HK-2 (cell line): ENCODE measurements at regions not wholly inside any gene's neighbourhood (a gene's known extent, or its start where the extent isn't known, plus 50 kb on each side); places are given as distances from the start of the nearest gene placed in this dataset.

Source experiments
- DNase-seq: peaks from one replicate; pipeline ENCODE4 v3.0.0-alpha.2; 2018; ENCODE audit not compliant: unreplicated experiment

DNA sequence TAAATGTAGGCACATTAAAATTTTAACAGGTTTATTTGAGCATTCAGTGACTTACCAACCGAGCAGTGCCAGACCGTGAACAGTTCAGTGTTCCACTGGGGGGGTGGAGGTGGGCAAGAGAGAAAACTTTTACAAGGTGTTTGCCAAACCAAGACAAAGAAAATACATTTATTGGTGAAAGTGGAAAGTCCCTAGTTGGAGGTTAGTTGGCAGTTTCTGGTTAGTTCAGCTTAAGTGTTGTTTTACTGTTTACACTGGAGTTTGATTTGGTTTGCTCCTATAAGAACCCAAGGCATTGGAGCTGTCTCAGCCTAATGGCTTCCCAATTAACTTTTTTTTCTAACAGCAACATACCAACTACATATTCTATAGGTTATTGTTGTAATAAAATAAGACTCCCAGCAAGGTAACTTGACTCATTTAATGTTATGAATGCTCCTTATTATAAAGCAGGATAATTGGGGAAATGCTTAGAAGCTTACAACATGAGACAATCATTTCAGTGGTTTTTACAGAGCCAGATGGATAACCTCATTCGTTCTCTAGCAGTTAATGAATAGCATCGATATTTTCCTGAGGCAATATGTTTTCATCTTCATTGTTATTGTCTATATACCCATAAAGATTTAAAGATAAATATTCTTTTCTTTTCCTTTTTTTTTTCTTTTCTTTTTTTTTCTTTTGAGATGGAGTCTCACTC, 115.8 kb downstream of the ETNK1 start:
- no peak for DNase-seq

- no peak for DNase-seq
These were observed 118.7 kb downstream of the ETNK1 start for GRCh38 chr12:22743700-22744099.

DNA sequence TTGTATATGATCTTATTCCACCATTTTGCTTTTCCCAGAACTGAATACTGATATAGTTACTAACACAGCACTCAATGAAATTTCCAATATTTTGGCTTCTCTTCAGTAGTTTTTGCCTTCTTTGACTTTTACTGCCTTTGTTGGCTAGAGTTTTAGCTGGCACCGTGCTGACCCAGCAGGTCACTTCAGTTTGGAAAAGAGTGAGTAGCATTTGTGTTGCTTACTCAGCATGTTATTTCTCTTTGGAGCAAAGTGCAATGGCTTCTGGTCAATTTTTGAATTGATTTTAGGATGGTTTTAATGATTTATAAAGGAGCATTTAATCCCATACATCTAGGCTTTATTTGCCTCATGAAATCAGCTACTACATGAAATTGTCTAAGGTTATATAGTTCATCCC, 119.2 kb downstream of the ETNK1 start:
- no peak for DNase-seq

DNA sequence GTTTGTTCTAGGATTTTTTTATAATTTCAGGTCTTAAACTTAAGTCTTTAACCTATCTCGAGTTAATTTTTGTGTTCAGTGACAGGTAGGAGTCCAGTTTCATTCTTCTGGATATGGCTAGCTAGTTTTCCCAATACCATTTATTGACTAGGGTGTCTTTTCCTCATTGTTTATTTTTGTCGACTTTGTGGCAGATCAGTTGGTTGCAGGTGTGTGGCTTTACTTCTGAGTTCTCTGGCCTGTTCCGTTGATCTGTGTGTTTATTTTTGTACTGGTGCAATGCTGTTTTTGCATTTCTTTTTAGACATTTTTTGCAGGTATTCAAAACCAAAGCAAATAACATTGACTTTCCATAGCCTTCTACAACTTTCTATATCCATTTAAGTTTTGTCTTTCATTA, 121.7 kb downstream of the ETNK1 start:
- no peak for DNase-seq

DNA sequence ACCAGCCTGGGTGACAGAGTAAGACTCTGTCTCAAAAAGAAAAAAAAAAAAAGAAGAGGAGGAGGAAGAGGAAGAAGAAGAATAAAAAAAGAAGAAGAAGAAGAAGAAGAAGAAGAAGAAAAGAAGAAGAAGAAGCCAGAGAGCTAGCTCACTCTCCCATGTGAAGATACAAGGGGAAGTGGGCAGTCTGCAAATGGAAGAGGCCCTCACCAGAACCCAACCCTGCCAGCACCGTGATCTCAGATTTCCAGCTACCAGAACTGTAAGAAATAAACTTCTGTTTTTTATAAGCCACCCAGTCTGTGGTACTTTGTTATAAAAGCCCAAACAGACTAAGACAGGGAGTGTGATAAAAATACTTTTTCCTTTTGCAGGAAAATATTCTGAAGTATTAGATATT, 130.7 kb downstream of the ETNK1 start:
- DNase-seq = no peak

- no peak for DNase-seq
These were observed 135.1 kb downstream of the ETNK1 start for GRCh38 chr12:22759769-22760674.

DNA sequence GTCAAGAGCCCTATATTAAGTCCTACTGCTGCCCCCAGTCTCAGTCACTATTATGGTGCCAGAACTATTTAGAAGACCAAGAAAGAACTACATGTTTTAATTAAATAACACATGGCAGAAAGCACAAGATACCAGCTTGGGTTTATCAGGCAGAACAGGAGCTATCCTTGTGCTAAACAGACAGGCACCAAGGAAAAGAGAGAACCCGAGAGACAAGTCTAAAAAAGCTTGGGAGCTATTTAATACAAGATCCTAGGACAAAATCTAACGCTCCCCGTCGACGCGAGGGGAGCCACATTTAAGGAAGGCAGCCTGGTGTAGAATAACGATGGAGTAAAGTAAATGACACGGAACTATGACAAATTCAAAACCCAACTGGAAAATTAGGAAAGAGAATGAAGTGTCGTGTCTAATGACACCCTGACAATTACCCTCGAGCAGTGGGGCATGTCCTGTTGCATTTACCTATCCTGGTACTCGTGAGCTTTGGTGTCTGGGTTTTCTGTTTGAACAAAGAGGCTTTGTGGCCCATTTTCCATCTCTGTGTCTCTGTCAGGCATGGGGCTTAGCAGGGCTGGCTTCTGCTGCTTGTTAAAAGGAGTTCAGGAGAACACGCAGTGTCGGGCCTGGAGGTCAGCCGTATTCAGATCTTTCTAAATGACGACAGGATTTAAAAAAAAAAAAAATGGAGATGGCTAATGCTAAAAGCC, 140.6 kb downstream of the ETNK1 start:
- no peak for DNase-seq

- DNase-seq = no peak
These were observed 142.0 kb downstream of the ETNK1 start for GRCh38 chr12:22766911-22767420.

DNA sequence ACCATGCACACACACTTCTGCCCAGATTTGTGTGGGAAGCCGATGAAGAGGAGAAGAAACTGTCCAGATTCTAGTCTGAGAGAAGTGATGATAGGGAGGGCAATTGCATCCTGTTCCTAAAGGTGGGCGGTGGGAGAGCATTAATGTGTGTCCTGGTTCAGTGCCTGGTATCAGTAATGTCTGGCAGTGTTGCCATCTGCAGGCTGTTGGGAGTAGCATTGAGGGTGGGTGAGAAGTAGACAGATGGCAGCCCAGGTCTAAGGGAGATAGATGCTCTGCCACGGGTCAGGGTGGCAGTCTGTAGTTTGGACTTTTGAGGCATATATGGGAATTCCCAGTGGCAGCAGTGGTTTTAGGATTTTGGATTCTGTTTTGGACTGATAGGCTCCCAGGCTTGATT, 156.4 kb downstream of the ETNK1 start:
- no peak for DNase-seq

DNA sequence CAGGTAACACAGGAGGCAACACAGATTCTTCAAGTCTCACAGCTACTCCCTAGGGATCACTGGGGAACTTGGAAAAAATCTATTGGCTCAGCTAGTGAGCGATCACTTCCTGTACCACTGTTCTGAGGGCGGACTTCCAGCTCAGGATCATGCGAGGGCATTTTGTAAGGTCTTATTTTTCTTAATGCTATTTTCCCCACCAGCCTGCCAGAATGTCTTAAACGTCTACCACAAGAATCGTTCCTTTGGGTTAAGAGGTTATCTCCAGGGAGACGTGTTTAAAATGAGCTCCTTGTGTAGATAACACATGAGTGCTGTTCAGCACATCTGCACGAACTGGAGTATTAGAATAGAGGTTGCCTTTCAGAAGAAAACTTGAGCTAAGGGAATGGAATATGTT, 162.6 kb downstream of the ETNK1 start:
- DNase-seq = no peak

DNA sequence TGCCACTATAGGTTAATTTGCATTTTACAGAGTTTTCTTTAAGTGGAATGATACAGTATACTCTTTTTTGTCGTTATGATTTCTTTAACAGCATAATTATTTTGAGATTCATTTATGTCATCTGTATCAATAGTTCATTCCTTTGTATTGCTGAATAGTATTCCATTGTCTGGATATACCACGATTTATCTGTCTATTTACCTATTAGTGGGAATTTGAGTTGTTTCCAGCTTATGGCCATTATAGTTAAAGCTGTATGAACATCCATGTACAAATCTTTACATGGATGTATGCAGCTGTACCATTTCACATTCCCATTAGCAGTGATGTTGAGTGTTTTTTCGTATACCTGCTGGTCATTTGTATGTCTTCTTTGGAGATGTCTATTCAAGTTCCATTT, 163.9 kb downstream of the ETNK1 start:
- no peak for DNase-seq

DNA sequence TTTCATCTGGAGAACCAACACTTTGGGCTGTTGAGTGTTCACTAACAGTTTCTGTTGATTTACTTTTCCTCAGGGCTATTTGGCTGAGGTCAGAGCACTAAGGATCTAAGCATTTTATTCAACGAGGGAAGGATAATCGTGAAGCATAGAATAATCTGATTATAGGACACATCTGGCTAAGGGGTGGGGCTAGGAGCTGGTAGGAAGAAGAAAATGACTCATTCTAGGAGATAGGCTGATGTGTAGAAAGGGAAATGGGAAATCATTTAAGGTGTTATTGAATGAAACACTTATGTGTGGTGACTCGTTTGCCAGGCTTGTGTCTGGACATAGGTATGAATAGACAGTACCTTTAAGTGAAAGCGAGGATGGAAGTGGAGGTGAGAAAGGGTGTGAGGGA, 167.2 kb downstream of the ETNK1 start:
- no peak for DNase-seq

DNA sequence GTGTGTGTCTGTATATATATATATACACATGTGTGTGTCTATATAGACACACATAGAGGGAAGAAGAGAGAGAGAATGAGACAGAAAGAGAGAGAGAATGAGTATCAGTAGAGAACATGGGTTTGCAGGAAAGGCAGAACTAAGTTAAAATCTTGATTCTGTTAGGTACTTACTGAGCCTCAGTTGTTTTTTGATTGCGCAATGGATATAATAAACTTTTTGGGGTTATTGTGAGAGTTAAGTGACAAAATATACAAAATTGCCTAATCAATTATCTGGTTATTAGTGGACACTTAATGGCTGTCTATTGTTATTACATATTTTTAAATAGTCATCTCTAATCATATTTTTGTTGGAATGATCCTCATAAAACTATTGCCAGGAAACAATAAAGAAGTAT, 169.0 kb downstream of the ETNK1 start:
- DNase-seq = no peak

GRCh38 chr12:22796941-22797630, 172.1 kb downstream of the ETNK1 start:
- no peak for DNase-seq

DNA sequence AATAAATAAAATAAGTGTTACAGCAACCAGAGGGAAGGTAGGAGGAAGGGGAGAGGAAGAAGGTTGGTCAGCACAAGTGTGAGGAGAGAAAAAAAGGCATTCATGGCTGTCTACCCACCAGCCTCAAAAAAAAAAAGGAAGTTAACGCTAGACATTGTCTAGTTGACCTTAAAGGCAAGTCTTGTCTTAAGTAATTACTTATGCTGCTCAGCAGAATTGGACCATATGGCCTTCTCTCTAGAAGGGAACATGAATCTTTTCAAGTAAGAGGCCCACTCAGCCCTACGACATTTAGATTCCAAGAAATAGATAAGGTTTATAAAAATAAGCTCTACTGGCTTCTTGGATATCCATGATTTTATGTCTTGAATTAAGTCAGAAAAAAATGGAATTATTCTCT, 172.7 kb downstream of the ETNK1 start:
- DNase-seq = no peak

DNA sequence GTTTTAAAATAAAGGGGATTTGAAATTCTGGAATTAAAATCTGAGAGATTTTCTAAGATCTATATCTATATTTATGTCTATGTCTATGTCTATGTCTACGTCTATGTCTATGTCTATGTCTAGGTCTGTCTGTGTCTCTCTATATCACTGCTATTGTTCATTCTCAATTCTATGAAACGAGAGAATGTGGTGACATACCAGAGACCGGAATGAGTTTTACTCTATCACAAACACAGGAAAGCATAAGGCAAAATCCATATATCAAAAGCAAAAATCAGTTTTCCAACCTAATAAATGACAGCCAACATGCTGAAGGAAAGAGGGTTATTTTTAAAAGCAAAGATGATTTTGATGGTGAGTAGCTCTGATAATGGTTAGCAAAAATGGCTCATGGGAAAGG, 173.1 kb downstream of the ETNK1 start:
- DNase-seq = no peak

DNA sequence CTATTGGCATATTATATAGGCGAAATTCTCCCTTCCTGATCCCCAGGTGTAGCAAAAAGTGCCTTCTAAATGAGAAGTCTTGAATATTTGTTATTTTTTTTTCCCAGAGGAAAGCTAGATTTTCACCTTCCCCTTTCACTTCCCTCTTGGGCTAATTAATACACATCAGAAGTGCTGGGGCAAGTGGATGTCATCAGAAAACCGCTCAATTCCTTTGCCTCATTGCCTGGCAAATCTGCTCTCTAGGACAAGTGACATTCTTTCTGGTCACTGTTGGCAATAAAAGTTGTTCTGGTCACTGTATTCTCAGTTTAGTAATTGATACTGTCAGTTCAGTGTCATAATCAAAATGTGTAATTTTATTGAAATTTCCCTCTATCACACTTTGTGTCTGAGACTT, 174.5 kb downstream of the ETNK1 start:
- no peak for DNase-seq

DNA sequence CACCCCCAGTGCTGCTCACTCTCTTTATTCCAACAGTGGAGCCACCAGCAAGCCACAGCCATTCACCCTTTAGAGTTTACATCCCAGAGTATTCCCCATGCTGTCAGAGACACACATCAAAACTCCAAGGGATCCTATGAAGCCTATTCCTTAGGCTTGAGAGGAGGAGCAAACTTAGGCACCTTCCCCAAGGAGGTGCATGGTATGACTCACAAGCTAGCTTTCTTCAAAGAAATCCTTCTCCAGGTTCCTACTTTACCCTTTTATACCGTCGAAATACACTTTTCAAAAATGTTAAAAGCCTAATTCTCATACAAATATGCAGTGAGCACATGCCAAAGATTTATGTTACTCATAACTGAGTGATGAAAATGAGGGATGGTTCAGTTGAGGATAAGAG, 175.4 kb downstream of the ETNK1 start:
- no peak for DNase-seq

DNA sequence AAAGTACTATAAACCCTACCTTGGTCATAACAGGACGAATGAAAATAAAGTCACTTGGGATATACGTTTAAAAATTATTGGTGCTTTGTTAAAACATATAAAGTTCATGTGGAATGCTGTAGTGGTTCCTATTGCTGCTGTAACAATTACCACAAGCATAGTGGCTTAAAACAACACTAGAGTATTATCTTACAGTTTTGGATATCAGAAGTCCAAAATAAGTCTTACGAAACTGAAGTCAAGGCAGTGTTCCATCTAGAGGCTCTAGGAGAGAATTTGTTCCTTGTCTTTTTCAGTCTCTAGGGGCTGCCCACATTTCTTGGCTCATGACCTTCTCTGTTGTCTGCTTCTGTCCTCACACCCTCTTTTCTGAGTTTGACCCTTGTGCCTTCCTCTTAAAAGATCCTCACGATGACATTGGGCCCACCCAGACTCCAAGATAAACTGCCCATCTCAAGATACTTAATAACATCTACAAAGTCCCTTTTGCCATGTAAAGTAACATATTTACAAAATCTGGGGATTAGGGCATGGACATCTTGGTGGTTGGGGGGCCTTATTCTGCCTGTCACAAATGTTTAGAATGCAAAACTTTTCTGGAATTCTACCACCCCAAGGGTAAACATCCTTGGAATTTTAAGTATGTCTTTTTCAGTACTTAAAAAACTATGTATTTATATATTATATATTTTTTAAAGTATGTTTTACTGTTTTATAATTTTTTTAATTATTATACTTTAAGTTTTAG, 178.1 kb downstream of the ETNK1 start:
- DNase-seq = no peak

- DNase-seq = no peak
These were observed 178.8 kb downstream of the ETNK1 start for GRCh38 chr12:22803725-22804124.

DNA sequence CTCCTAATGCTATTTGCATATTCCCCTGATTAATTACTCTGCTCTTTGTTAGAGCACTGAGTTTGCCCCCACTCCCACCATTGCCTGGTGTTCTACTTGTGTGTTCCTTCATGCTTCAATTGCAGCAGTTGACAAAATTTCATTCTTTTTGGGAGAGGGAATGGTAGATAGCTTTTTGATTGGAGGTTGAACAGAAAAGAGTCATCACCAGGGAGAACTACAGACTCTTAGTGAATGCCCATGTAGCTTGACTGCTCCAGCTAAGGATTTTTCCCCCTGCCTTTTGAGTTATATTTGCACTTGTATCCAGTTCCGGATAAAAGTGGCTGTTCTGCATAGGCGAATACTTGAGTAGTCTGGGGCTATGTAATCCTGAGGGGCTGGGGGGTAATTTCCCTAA, 183.9 kb downstream of the ETNK1 start:
- no peak for DNase-seq
